Panc1 (cell line): ENCODE measurements at regions not wholly inside any gene's neighbourhood (a gene's known extent, or its start where the extent isn't known, plus 50 kb on each side); places are given as distances from the start of the nearest gene placed in this dataset.

Source experiments
- ATAC-seq: fragments of 200-7000 bp; cut with Tn5 transposase; 2 replicates; pipeline ENCODE4 v1.9.1; 2020; ENCODE audit warnings: mild to moderate bottlenecking, moderate library complexity
- BruUV-seq: library from RNA; stranded (reverse); fragments of 400-500 nt; replicated peaks from 2 replicates; lab custom pipeline; 2021; lab: Mats Ljungman, UMichigan
- CTCF ChIA-PET: fragments of 300-600 bp; sonication (Branson Sonifier 250); formaldehyde crosslinking; loops from one replicate; lab custom pipeline; 2022; ENCODE audit warnings: antibody characterized with exemption; lab: Charles Lee
- POLR2A ChIA-PET: fragments of 300-600 bp; sonication (Branson Sonifier 250); formaldehyde crosslinking; loops from one replicate; lab custom pipeline; 2022; ENCODE audit warnings: antibody characterized with exemption; lab: Charles Lee
- DNase-seq: peaks from one replicate; pipeline ENCODE4 v3.0.0-alpha.2; 2010; ENCODE audit warnings: low read depth, low spot score
- H3K27ac ChIP-seq: 2 replicates; pipeline ENCODE4 v1.5.1; 2011; ENCODE audit warnings: mild to moderate bottlenecking, low read length, inconsistent platforms
- H3K27me3 ChIP-seq: fragments of 200-500 bp; sonication (Bioruptor generic); 2 replicates; pipeline ENCODE4 v1.6.0; 2014; ENCODE audit warnings: low read length, inconsistent platforms; ENCODE audit not compliant: control insufficient read depth, insufficient read depth
- H3K36me3 ChIP-seq: fragments of 200-500 bp; sonication (Bioruptor generic); 2 replicates; pipeline ENCODE4 v1.5.1; 2014; ENCODE audit warnings: inconsistent platforms, mild to moderate bottlenecking, low read length, moderate library complexity; ENCODE audit not compliant: control insufficient read depth, insufficient read depth
- H3K4me1 ChIP-seq: 2 replicates; pipeline ENCODE4 v1.5.1; 2011; ENCODE audit warnings: inconsistent platforms, mild to moderate bottlenecking, low read length, moderate library complexity; ENCODE audit not compliant: control insufficient read depth, insufficient read depth
- H3K4me3 ChIP-seq, 2 experiments: 2 replicates each; pipeline ENCODE4 v1.5.1; 2011 to 2012; ENCODE audit warnings: low read depth in 2 of 2, low read length in 2 of 2, mild to moderate bottlenecking in 2 of 2, inconsistent platforms in 1 of 2, moderate library complexity in 1 of 2
- H3K9me3 ChIP-seq: fragments of 200-500 bp; sonication (Bioruptor generic); 2 replicates; pipeline ENCODE4 v1.5.1; 2014; ENCODE audit warnings: low read depth, mild to moderate bottlenecking, inconsistent platforms, low read length, moderate library complexity; ENCODE audit not compliant: control insufficient read depth, insufficient read depth
- CTCF ChIP-seq: fragments of 450-650 bp; IDR thresholded peaks from 2 replicates; pipeline ENCODE4 v1.5.1; 2017; ENCODE audit warnings: mild to moderate bottlenecking
- POLR2AphosphoS5 ChIP-seq: IDR thresholded peaks from 2 replicates; pipeline ENCODE4 v1.6.1; 2012; ENCODE audit warnings: mild to moderate bottlenecking, low read depth, low read length, moderate library complexity
- REST ChIP-seq, 2 experiments: IDR thresholded peaks; 2 replicates each; pipeline ENCODE4 v1.6.1; 2011 to 2012; ENCODE audit warnings: low read depth in 2 of 2, control low read depth in 1 of 2, low read length in 1 of 2, mild to moderate bottlenecking in 1 of 2, moderate library complexity in 1 of 2; ENCODE audit not compliant: insufficient read depth in 1 of 2
- SIN3A ChIP-seq: IDR thresholded peaks from 2 replicates; pipeline ENCODE4 v1.6.1; 2012; ENCODE audit warnings: low read depth, mild to moderate bottlenecking, low read length, moderate library complexity, borderline replicate concordance; ENCODE audit not compliant: insufficient read depth
- TCF7L2 ChIP-seq: IDR thresholded peaks from 2 replicates; pipeline ENCODE4 v1.6.1; 2011; ENCODE audit warnings: mild to moderate bottlenecking, low read depth, low read length, inconsistent platforms
- in situ Hi-C: cut with HindIII; loops from 2 replicates; pipeline ENCODE4 v1.10.0; 2016; ENCODE audit warnings: low sequenced_read_pairs, low pct_unique_long_range_greater_than_20kb
- intact Hi-C: fragments of 100-400 bp; cut with micrococcal nuclease; formaldehyde crosslinking; loops from one replicate; pipeline ENCODE4 v1.10.0; 2022; ENCODE audit not compliant: unreplicated experiment

- intact Hi-C loops (no loop called here), in situ Hi-C loops (no loop called here)
- CTCF ChIA-PET: interaction anchor here (0.7 kb wide), 1 partner anchor 407 kb away, joined by 6 read pairs; no protein-coding TSS in a partner anchor
- Histone ChIP-seq H3K27ac (no peak overlapping the region), H3K4me3 (no peak overlapping the region), H3K4me1 (no peaks in the 10 kb centered on the region; the same call in 1 of the 2 replicates), H3K27me3 (no peaks in the 10 kb centered on the region), H3K36me3 (no peaks in the 10 kb centered on the region), H3K9me3 (no peaks in the 10 kb centered on the region)
- ATAC-seq (no peak), DNase-seq (no peak)
- POLR2A ChIA-PET: no interaction called here
- BruUV-seq: no TSS peak
- no peak for TF ChIP-seq REST (IDR thresholded peaks at IDR 0.05; ENCODE audit: insufficient read depth in 1 of 2, low read depth in 2 of 2, low read length in 1 of 2)
- no peak for TF ChIP-seq POLR2AphosphoS5
Observed at GRCh38 chr11:33646629-33647028, 54.0 kb downstream of the C11orf91 start.

GRCh38 chr11:33646168-33646567, 54.5 kb downstream of the C11orf91 start:
- H3K4me3 ChIP-seq: no peak overlapping the region
- in situ Hi-C loops: no loop called here
- no peak for TF ChIP-seq SIN3A
- no peak for TF ChIP-seq POLR2AphosphoS5
- TF ChIP-seq CTCF: no peak
- TF ChIP-seq TCF7L2: no peak
- no peak for TF ChIP-seq REST (IDR thresholded peaks at IDR 0.05; ENCODE audit: insufficient read depth in 1 of 2, low read depth in 2 of 2, low read length in 1 of 2)
- no peaks in the 10 kb centered on the region for H3K27me3 ChIP-seq
- no peak overlapping the region for H3K27ac ChIP-seq
- ChIA-PET POLR2A (no interaction called here), CTCF (no interaction called here)
- intact Hi-C loops: no loop called here
- no peaks in the 10 kb centered on the region for H3K36me3 ChIP-seq
- DNase-seq (no peak), ATAC-seq (no peak)
- H3K4me1 ChIP-seq: no peaks in the 10 kb centered on the region; the same call in 1 of the 2 replicates
- no TSS peak for BruUV-seq
- no peaks in the 10 kb centered on the region for H3K9me3 ChIP-seq
